Stimulated activated naive CD8-positive, alpha-beta T cell treated with anti-CD3 and anti-CD28 coated beads, Interleukin-15, amount 100 ng/mL, for 72 hours (primary cell): ENCODE measurements at regions not wholly inside any gene's neighbourhood (a gene's known extent, or its start where the extent isn't known, plus 50 kb on each side); places are given as distances from the start of the nearest gene placed in this dataset.

ENCODE experiments used
- ATAC-seq: fragments of 150-1000 bp; cut with Tn5 transposase; 2 replicates; pipeline ENCODE4 v1.10.0; 2021; ENCODE audit warnings: mild to moderate bottlenecking, moderate library complexity
- DNase-seq, 2 donors: peaks; one replicate each; pipeline ENCODE4 v3.0.0; 2021 to 2022
- H3K27ac Mint-ChIP-seq, 2 donors: one replicate each; pipeline ENCODE4 v1.8.0; 2022; ENCODE audit warnings: mild to moderate bottlenecking in 2 of 2, mixed read lengths in 2 of 2, moderate library complexity in 2 of 2
- H3K27me3 Mint-ChIP-seq: one replicate; pipeline ENCODE4 v1.8.0; 2022; ENCODE audit warnings: mixed read lengths
- H3K4me1 Mint-ChIP-seq: one replicate; pipeline ENCODE4 v1.8.0; 2022; ENCODE audit warnings: mild to moderate bottlenecking, mixed read lengths
- H3K4me3 Mint-ChIP-seq, 2 donors: one replicate each; pipeline ENCODE4 v1.8.0; 2022; ENCODE audit warnings: mild to moderate bottlenecking in 2 of 2, mixed read lengths in 2 of 2, moderate library complexity in 1 of 2
- H3K9me3 Mint-ChIP-seq, 2 donors: one replicate each; pipeline ENCODE4 v1.8.0; 2022; ENCODE audit warnings: mixed read lengths in 2 of 2

GRCh38 chr2:62447411-62447810 lies 58.6 kb downstream of the TMEM17 start:
- Mint-ChIP-seq H3K27me3 (no peaks in the 10 kb centered on the region), H3K4me3 (no peak overlapping the region), H3K27ac (no peak overlapping the region), H3K9me3 (no peaks in the 10 kb centered on the region), H3K4me1 (no peaks in the 10 kb centered on the region)
- ATAC-seq (no peak), DNase-seq (no peak)

- Mint-ChIP-seq H3K27me3 (no peaks in the 10 kb centered on the region), H3K27ac (no peak overlapping the region), H3K4me1 (no peaks in the 10 kb centered on the region), H3K4me3 (no peak overlapping the region), H3K9me3 (no peaks in the 10 kb centered on the region)
- ATAC-seq (no peak), DNase-seq (no peak)
These were observed 59.5 kb downstream of the TMEM17 start for GRCh38 chr2:62446491-62446890.

- H3K4me3 Mint-ChIP-seq: no peak overlapping the region
- ATAC-seq (no peak), DNase-seq (no peak)
- no peaks in the 10 kb centered on the region for H3K9me3 Mint-ChIP-seq
- no peak overlapping the region for H3K27ac Mint-ChIP-seq
- H3K27me3 Mint-ChIP-seq: no peaks in the 10 kb centered on the region
- H3K4me1 Mint-ChIP-seq: no peaks in the 10 kb centered on the region
These were observed 62.1 kb downstream of the TMEM17 start for GRCh38 chr2:62443886-62444285.

GRCh38 chr2:62443471-62443870 lies 62.5 kb downstream of the TMEM17 start:
- Mint-ChIP-seq H3K9me3 (no peaks in the 10 kb centered on the region), H3K27me3 (no peaks in the 10 kb centered on the region), H3K4me3 (no peak overlapping the region), H3K27ac (no peak overlapping the region), H3K4me1 (no peaks in the 10 kb centered on the region)
- ATAC-seq (no peak), DNase-seq (no peak)

- Mint-ChIP-seq H3K4me3 (no peak overlapping the region), H3K27me3 (no peaks in the 10 kb centered on the region), H3K27ac (no peak overlapping the region), H3K9me3 (no peaks in the 10 kb centered on the region), H3K4me1 (no peaks in the 10 kb centered on the region)
- no peak for DNase-seq
- ATAC-seq: no peak
These were observed 64.2 kb downstream of the TMEM17 start for GRCh38 chr2:62441824-62442223.

GRCh38 chr2:62441421-62441820 lies 64.6 kb downstream of the TMEM17 start:
- DNase-seq (no peak), ATAC-seq (no peak)
- Mint-ChIP-seq H3K27me3 (no peaks in the 10 kb centered on the region), H3K9me3 (no peaks in the 10 kb centered on the region), H3K4me1 (no peaks in the 10 kb centered on the region), H3K27ac (no peak overlapping the region), H3K4me3 (no peak overlapping the region)

GRCh38 chr2:62440281-62440946 lies 65.6 kb downstream of the TMEM17 start:
- no peak for ATAC-seq
- no peaks in the 10 kb centered on the region for H3K4me1 Mint-ChIP-seq
- no peaks in the 10 kb centered on the region for H3K9me3 Mint-ChIP-seq
- H3K4me3 Mint-ChIP-seq: no peak overlapping the region
- no peaks in the 10 kb centered on the region for H3K27me3 Mint-ChIP-seq
- no peak overlapping the region for H3K27ac Mint-ChIP-seq
- no peak for DNase-seq

GRCh38 chr2:62439425-62439824 lies 66.6 kb downstream of the TMEM17 start:
- Mint-ChIP-seq H3K4me1 (no peaks in the 10 kb centered on the region), H3K4me3 (no peak overlapping the region), H3K27me3 (no peaks in the 10 kb centered on the region), H3K27ac (no peak overlapping the region), H3K9me3 (no peaks in the 10 kb centered on the region)
- DNase-seq (no peak), ATAC-seq (no peak)

- ATAC-seq (no peak), DNase-seq (no peak)
- Mint-ChIP-seq H3K9me3 (no peaks in the 10 kb centered on the region), H3K4me1 (no peaks in the 10 kb centered on the region), H3K27ac (no peak overlapping the region), H3K4me3 (no peak overlapping the region), H3K27me3 (no peaks in the 10 kb centered on the region)
These were observed 68.2 kb downstream of the TMEM17 start for GRCh38 chr2:62437785-62438184.

- DNase-seq (no peak), ATAC-seq (no peak)
- no peaks in the 10 kb centered on the region for H3K4me1 Mint-ChIP-seq
- no peak overlapping the region for H3K27ac Mint-ChIP-seq
- H3K27me3 Mint-ChIP-seq: no peaks in the 10 kb centered on the region
- no peaks in the 10 kb centered on the region for H3K9me3 Mint-ChIP-seq
- no peak overlapping the region for H3K4me3 Mint-ChIP-seq
These were observed 70.3 kb downstream of the TMEM17 start for GRCh38 chr2:62435720-62436119.

- H3K27ac Mint-ChIP-seq: no peak overlapping the region
- H3K27me3 Mint-ChIP-seq: no peaks in the 10 kb centered on the region
- no peak for DNase-seq
- no peaks in the 10 kb centered on the region for H3K9me3 Mint-ChIP-seq
- no peaks in the 10 kb centered on the region for H3K4me1 Mint-ChIP-seq
- no peak for ATAC-seq
- H3K4me3 Mint-ChIP-seq: no peak overlapping the region
These were observed 73.6 kb downstream of the TMEM17 start for GRCh38 chr2:62432407-62432806.

GRCh38 chr2:62431512-62431911 lies 74.5 kb downstream of the TMEM17 start:
- no peaks in the 10 kb centered on the region for H3K4me1 Mint-ChIP-seq
- H3K9me3 Mint-ChIP-seq: no peaks in the 10 kb centered on the region
- H3K4me3 Mint-ChIP-seq: no peak overlapping the region
- H3K27ac Mint-ChIP-seq: no peak overlapping the region
- H3K27me3 Mint-ChIP-seq: no peaks in the 10 kb centered on the region
- ATAC-seq (no peak), DNase-seq (no peak)

- no peaks in the 10 kb centered on the region for H3K4me1 Mint-ChIP-seq
- ATAC-seq (no peak), DNase-seq (no peak)
- no peak overlapping the region for H3K4me3 Mint-ChIP-seq
- no peak overlapping the region for H3K27ac Mint-ChIP-seq
- H3K27me3 Mint-ChIP-seq: no peaks in the 10 kb centered on the region
- H3K9me3 Mint-ChIP-seq: no peaks in the 10 kb centered on the region
These were observed 75.8 kb downstream of the TMEM17 start for GRCh38 chr2:62430146-62430545.

- Mint-ChIP-seq H3K27ac (no peak overlapping the region), H3K4me1 (no peaks in the 10 kb centered on the region), H3K9me3 (no peaks in the 10 kb centered on the region), H3K27me3 (peaks cover 7% of the 10 kb centered on the region), H3K4me3 (no peak overlapping the region)
- ATAC-seq (no peak), DNase-seq (no peak)
These were observed 78.8 kb downstream of the TMEM17 start for GRCh38 chr2:62427146-62427545.

GRCh38 chr2:62426154-62426912 lies 79.7 kb downstream of the TMEM17 start:
- Mint-ChIP-seq H3K9me3 (peaks cover 0 to 4% of the 10 kb centered on the region in 2 donors), H3K27ac (no peak overlapping the region)

GRCh38 chr2:62425684-62426083 lies 80.3 kb downstream of the TMEM17 start:
- no peak overlapping the region for H3K27ac Mint-ChIP-seq
- H3K27me3 Mint-ChIP-seq: peaks cover 21% of the 10 kb centered on the region
- ATAC-seq (no peak), DNase-seq (no peak)
- H3K9me3 Mint-ChIP-seq: peaks cover 0 to 10% of the 10 kb centered on the region in 2 donors
- no peak overlapping the region for H3K4me3 Mint-ChIP-seq
- no peaks in the 10 kb centered on the region for H3K4me1 Mint-ChIP-seq

More at GRCh38 chr2:62426154-62426912, 79.7 kb downstream of the TMEM17 start:
- H3K27me3 Mint-ChIP-seq: peaks cover 15% of the 10 kb centered on the region
- H3K4me3 Mint-ChIP-seq: no peak overlapping the region
- no peaks in the 10 kb centered on the region for H3K4me1 Mint-ChIP-seq
- no peak for ATAC-seq
- no peak for DNase-seq
